ENCODE measurements at regions not wholly inside any gene's neighbourhood (a gene's known extent, or its start where the extent isn't known, plus 50 kb on each side); places are given as distances from the start of the nearest gene placed in this dataset.

DNA sequence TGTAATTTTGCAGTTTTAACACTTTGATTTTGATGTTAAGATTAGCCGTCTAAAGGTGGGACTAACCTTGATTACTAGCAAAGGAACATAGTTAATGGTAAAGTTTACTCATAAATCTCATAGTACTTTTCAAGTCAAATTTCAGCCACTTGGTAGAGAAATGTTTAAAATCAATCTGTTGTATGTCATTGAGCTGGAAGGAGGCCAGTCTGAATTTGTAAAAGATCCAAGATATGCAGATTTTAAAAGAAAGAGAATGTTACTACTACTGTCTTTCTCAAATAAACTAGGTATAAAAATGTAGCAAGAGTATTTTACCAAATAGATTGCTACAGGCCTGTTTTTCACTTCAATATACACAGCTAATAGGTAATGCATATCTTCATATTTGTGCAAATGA is 600.8 kb upstream of the SEL1L start:
- TF ChIP-seq, protein P1, sequence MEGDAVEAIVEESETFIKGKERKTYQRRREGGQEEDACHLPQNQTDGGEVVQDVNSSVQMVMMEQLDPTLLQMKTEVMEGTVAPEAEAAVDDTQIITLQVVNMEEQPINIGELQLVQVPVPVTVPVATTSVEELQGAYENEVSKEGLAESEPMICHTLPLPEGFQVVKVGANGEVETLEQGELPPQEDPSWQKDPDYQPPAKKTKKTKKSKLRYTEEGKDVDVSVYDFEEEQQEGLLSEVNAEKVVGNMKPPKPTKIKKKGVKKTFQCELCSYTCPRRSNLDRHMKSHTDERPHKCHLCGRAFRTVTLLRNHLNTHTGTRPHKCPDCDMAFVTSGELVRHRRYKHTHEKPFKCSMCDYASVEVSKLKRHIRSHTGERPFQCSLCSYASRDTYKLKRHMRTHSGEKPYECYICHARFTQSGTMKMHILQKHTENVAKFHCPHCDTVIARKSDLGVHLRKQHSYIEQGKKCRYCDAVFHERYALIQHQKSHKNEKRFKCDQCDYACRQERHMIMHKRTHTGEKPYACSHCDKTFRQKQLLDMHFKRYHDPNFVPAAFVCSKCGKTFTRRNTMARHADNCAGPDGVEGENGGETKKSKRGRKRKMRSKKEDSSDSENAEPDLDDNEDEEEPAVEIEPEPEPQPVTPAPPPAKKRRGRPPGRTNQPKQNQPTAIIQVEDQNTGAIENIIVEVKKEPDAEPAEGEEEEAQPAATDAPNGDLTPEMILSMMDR (IDR thresholded peaks at IDR 0.05; ENCODE audit: insufficient read depth, low read length, poor library complexity, severe bottlenecking), result no peak
- Histone ChIP-seq H3K4me3 (ENCODE audit: low read depth, low read length) (no peak overlapping the region), H3K27me3 (ENCODE audit: control insufficient read depth, insufficient read depth, low read length) (no peaks in the 10 kb centered on the region), H3K36me3 (ENCODE audit: control insufficient read depth, insufficient read depth, low read length) (no peaks in the 10 kb centered on the region)
- DNase-seq (ENCODE audit: low read depth), result no peak

DNA sequence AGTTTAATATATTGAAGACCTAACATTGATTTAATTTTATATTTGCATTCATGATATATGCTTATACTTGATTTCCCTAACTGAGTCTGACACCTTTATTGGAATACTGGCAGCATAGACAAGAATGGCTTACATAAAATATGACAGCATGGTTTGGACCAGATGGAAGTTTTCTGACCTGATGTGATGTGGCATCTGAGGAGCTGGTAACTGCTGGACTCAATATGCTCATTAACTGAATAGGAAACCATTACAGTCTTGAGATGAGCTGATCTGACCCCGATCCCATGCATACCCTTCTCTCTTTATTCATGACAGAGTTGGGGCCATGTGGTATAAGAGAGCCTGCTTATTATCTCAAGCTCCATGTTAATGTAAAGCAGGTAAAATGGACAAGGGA is 604.8 kb upstream of the SEL1L start:
- TF ChIP-seq, protein P1 (IDR thresholded peaks at IDR 0.05; ENCODE audit: insufficient read depth, low read length, poor library complexity, severe bottlenecking), result no peak
- DNase-seq (ENCODE audit: low read depth), result no peak

DNA sequence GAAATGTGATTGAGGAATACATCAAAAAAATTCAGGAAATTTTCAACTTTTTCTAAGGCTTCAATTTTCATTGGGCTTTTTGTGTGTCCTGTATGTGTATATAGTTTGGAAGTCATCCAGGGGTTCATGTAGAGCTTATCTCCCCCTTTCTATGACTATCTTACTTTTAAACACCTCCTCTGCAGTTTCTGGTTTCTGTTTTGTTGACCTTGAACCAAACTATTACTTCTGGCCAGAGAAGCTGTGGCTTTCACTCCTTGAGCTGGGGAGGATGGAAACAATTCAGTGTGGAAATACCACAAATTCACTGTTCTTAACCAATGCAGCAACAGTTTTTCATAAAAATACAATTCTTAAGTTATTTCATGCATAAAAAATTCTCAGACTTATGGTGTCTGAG is 613.2 kb upstream of the SEL1L start:
- no peak overlapping the region for H3K4me3 ChIP-seq (ENCODE audit: low read depth, low read length)
- DNase-seq (ENCODE audit: low read depth), result no peak
- H3K36me3 ChIP-seq (ENCODE audit: control insufficient read depth, insufficient read depth, low read length), result no peaks in the 10 kb centered on the region
- TF ChIP-seq, protein P1 (IDR thresholded peaks at IDR 0.05; ENCODE audit: insufficient read depth, low read length, poor library complexity, severe bottlenecking), result no peak
- H3K27me3 ChIP-seq (ENCODE audit: control insufficient read depth, insufficient read depth, low read length), result no peaks in the 10 kb centered on the region

More for the DNA sequence above, 604.8 kb upstream of the SEL1L start:
- Histone ChIP-seq H3K27me3 (ENCODE audit: control insufficient read depth, insufficient read depth, low read length) (no peaks in the 10 kb centered on the region), H3K4me3 (ENCODE audit: low read depth, low read length) (no peak overlapping the region), H3K36me3 (ENCODE audit: control insufficient read depth, insufficient read depth, low read length) (no peaks in the 10 kb centered on the region)

DNA sequence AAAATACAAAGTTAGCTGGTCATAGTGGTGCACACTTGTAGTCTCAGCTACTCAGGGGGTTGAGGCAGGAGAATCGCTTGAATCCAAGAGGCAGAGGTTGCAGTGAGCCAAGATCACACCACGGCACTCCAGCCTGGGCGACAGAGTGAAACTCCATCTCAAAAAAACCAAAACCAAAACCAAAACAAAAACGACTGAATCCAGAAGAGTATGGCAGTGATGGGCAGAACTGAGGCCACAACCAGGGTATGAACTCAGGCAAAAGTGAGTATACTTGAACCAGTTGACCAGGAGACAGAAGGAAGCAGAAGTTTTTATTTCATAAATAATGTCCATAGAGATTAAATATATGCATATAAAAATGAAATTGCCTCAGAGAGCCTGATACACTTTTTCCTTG is 620.0 kb upstream of the SEL1L start:
- TF ChIP-seq, protein P1 (IDR thresholded peaks at IDR 0.05; ENCODE audit: insufficient read depth, low read length, poor library complexity, severe bottlenecking), result no peak
- no peaks in the 10 kb centered on the region for H3K36me3 ChIP-seq (ENCODE audit: control insufficient read depth, insufficient read depth, low read length)
- DNase-seq (ENCODE audit: low read depth), result no peak
- H3K27me3 ChIP-seq (ENCODE audit: control insufficient read depth, insufficient read depth, low read length), result no peaks in the 10 kb centered on the region
- no peak overlapping the region for H3K4me3 ChIP-seq (ENCODE audit: low read depth, low read length)

DNA sequence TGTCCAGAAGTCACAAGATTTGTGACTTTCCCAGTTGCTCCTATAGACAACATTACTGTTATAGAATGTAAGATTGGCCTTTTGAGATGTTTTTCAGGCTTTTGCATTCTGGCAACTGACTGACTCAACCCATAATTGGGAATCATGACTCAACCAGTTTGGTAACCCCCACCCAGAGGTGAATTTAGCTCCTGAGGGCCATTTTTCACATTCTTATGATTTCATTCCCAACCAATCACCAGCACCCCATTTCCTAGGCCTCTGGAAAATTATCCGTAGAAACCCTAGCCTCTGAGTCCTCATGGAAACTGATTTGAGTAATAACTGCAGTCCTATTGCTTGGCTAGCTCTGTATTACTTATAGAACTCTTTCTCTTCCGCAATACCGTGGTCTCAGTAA is 626.0 kb upstream of the SEL1L start:
- TF ChIP-seq, protein P1 (IDR thresholded peaks at IDR 0.05; ENCODE audit: insufficient read depth, low read length, poor library complexity, severe bottlenecking), result no peak
- H3K4me3 ChIP-seq (ENCODE audit: low read depth, low read length), result no peak overlapping the region
- DNase-seq (ENCODE audit: low read depth), result no peak
- H3K27me3 ChIP-seq (ENCODE audit: control insufficient read depth, insufficient read depth, low read length), result no peaks in the 10 kb centered on the region
- no peaks in the 10 kb centered on the region for H3K36me3 ChIP-seq (ENCODE audit: control insufficient read depth, insufficient read depth, low read length)

DNA sequence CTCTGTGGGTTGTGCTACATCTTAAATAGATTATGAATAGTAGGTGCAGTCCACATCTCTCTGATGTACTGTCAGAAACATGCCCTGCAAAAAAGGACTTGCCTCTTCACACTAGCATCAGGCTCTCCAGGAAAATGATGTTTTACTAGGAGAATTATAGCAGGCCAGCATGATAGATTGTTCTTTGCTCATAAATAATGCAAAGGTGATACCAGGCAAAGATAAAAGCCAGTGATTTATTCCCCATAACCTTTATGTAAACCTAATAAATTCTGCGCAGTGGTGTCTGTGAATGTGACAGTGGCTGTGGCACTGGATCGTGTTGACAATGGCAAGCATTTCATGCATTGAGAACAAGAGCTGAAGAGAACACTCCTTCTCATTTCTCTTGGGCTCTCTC is 646.5 kb upstream of the SEL1L start:
- TF ChIP-seq, protein P1 (IDR thresholded peaks at IDR 0.05; ENCODE audit: insufficient read depth, low read length, poor library complexity, severe bottlenecking), result no peak
- no peak overlapping the region for H3K4me3 ChIP-seq (ENCODE audit: low read depth, low read length)
- DNase-seq (ENCODE audit: low read depth), result no peak
- no peaks in the 10 kb centered on the region for H3K27me3 ChIP-seq (ENCODE audit: control insufficient read depth, insufficient read depth, low read length)
- no peaks in the 10 kb centered on the region for H3K36me3 ChIP-seq (ENCODE audit: control insufficient read depth, insufficient read depth, low read length)

Data from kidney epithelial cell (primary cell).